HG03442 (cell line): ENCODE measurements at regions not wholly inside any gene's neighbourhood (a gene's known extent, or its start where the extent isn't known, plus 50 kb on each side); places are given as distances from the start of the nearest gene placed in this dataset.

Experiments used
- ATAC-seq: cut with Tn5 transposase; IDR thresholded peaks from one replicate; pipeline ENCODE4 v1.9.1; 2021; ENCODE audit warnings: mild to moderate bottlenecking, moderate library complexity; ENCODE audit not compliant: unreplicated experiment

DNA sequence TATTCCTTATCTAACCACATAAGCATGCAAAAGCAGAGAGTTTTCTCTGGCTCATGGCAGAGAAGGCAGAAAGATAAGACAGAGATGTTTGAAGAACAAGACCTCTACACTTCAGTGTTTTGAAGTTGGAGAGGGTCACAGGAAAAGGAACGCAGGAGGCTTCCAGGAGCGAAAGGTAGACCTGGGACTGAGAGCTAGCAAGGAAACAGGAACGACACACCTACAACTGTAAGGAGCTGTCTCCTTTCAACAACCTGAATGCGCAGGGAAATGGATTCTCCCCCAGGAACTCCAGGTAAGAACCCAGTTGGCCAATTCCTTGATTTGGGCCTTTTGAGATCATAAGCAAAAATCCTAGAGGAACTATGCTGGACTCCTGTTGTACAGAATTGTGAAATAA lies 746.6 kb upstream of the DDX18 start:
- ATAC-seq = no peak

DNA sequence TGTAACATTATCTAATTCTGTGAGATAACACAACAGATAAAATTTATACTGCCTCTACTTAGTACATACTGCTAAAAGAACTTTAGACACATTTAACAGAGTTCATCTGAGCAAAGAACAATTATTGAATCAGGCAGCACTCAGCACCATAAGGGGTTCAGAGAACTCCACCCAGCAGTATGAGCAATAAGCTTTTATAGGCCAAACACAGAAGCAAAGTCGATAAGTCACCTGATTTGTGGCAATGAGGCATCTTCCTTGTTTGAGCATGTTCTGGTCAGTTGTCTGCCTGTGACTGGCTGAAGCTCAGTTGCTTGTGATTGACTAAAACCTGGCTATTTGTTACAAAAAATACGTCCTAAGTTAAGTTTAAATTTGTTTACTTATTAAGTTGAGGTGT lies 746.1 kb upstream of the DDX18 start:
- ATAC-seq = no peak

DNA sequence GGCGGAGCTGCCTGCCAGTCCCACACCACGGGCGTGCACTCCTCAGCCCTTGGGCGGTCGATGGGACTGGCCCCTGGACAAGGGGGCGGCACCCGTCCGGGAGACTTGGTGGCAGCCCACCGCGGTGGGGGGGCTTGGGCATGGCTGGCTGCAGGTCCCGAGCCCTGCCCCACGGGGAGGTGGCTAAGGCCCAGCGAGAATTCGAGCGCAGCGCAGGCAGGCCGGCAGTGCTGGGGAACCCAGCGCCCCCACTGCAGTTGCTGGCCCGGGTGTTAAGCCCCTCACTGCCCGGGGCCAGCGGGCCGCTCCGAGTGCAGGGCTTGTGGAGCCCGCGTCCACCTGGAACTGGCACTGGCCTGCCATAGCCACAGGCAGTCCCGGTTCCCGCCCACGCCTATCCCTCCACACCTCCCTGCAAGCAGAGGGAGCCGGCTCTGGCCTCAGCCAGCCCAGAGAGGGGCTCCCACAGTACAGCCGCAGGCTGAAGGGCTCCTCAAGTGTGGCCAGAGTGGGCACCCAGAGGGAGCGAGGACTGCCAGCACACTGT lies 742.9 kb upstream of the DDX18 start:
- no peak for ATAC-seq

DNA sequence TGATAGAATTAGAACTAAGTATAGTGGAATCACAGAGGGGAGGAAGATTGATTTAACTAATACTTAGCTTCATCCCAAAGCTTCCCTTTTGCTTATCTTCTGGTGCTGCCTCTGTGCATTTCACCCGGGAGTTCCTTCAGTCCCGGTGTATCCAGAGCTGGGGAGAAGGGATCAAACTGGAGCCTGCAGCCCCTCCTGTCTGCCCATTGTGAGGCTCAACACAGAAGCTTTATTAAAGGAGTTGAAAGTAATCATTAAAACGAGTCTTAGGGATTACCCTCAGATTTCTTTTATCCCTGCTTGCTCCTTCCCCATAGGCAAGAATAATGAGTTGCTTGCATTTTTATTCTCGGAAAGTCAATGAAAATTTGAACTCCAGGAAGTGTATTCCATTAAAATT lies 739.7 kb upstream of the DDX18 start:
- no peak for ATAC-seq

DNA sequence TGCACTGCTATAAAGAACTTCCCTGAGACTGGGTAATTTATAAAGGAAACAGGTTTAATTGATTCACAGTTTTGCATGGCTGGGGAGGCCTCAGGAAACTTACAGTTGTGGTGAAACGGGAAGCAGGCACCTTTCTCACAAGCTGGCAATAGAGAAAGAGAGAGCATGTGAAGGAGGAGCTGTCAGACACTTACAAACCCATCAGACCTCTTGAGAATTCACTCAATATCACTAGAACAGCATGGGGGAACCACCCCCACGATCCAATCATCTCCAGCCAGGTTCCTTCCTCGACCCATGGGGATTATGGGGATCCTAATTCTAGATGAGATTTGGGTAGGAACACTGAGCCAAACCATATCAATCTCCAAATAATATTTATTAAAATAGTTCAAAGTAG lies 729.2 kb upstream of the DDX18 start:
- ATAC-seq = no peak

DNA sequence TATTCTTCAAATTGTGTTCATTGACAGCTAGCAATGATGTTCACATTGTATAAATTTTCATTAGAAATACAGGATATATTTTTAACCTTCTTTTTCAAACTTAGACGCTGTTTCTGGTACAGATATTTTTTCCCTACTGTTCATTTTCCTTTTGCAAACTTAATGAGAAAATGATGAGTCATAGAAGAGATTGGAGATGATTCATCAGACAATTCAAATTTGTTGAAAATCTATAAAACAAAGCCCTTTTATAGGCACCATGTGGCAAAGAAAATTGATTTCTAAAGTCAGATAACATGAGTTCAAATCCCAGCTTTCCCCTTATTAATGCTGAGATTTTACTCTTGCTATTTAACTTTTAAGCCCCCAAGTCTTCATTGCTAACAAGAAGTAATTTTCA lies 728.8 kb upstream of the DDX18 start:
- no peak for ATAC-seq

DNA sequence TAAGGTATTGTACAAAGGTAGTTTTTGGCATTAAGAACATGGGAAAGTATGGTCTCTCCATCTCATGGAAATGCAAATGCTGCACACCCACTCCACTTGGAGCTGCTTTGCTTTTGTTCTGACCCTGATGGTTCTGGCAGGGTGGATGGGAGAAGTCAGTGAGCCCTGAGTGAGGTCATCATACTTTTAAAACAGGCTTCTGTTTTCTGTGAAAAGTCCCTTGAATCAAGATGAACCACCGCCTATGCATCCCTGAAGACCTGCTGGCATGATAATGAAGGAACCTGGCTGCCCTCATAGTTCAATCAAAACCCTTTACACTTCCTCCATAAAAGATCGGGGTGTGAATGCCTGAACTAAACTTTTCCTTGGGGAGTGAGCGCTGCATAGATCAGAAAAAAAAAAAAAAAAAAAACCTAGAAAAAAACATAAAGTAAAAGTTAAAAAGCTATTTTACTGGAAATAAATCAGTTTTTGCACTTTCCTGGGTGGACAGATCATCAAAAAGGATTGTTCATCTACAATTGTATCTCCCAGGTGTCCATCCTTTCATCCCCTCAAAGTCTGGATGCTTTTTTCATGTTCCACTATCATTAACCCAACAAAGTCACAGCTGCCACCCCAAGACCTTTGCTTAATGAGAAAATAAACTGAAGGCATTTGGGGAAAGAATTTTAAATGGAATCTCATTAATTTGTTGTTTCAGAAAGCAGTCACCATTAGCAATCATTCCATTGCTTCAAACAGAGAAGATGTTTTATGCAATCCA lies 728.1 kb upstream of the DDX18 start:
- no peak for ATAC-seq

DNA sequence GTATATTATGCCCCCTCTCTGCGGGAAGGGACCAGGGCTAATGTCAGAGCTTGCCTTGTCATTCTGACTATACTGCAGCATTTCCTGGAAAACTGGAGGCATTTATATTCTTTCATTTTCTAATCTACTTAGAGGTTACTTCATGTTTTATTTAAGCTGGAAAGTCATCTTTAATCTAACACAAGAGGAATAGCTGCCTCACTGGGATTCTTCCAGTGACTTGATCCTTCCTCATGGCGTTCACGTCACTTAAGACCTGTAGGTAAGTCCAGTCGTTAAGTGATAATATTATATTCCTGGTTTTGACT lies 727.6 kb upstream of the DDX18 start:
- no peak for ATAC-seq

DNA sequence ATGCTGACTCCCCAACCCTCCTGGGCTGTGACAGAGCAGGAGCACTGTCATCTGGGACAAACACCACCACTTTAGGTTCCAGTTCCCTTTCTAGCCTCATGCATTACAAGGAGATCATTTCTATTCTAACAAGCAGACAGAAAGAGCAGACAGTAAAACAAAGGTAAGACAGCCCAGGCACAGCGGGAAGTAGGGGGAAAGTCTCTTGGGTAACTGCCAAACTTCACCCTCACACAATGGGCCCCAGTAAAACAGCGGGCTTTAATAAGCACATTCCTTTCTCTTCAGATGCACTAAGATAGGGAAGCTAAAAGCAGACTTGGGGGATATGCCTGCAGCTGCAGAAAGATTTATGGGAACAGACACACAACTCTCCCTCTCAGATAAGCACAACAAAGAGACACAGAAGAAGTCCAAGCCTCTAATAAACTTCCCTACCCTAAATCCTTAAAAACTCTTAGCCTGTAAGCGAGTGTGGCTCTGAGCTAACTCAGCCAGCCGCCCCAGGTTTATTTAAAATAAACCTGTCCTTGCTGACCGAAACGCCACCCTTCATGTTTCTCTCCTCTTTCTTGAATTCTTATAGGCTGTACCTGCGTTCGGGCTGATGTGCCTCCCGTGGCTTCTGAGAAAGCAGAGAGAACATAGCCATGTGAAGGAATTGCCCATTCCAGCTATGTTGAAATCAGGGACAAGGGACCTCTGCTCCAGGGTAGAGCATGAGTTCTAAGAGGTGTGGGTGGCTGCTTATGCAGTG lies 726.8 kb upstream of the DDX18 start:
- no peak for ATAC-seq

DNA sequence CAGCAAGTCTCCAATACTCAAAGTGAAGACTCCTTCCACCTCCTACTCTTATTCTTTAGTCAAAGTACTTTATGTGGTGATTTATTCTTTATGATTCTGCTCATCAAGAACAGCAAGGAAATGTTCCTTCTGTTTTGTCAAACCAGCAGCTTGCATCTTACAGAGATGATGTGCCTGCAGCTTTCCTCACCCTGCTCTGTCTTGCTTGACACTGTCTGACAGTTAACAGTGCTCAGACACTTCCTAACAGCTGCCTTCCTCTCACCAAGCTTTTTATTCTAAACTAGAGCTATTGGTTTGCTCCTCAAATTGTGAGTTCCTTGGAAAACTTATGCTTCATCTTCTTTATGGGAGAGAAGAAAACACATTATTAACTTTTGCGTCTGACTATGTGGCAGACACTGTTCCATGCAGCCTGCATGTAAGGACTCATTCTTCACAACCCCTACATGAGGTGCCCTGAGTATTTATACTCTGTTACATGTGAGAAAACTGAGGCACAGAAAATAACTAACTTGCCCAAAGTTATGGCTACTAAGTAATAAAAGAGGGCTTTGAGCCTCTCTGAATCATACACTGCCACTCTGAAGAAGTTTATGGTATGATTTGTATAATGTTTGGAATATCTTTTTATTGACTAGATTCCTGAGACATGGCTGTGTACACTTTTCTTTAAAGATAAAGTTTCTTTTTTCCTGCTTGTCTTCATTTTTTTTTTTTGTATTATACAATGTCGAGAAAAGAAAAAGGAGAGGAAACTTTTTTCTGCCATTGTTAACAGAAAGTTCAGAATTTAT lies 723.3 kb upstream of the DDX18 start:
- ATAC-seq = no peak

DNA sequence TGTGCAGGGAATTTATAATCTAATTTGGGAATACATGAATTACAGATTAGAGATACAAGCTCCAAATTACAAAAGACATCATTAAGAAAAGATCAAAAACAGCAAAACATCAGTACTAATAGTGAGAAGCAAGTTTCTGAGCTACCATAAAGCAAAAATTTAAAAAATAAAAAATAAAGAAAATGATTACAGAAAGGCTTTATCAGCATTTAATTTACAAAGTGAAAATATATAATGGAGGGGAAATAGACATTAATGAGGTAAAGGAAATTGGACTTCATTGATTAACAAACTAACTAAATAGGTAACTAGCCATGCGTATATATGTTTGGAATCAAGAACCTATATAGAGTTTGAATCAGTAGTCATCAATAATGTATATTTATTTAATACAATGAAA lies 712.9 kb upstream of the DDX18 start:
- ATAC-seq = no peak

DNA sequence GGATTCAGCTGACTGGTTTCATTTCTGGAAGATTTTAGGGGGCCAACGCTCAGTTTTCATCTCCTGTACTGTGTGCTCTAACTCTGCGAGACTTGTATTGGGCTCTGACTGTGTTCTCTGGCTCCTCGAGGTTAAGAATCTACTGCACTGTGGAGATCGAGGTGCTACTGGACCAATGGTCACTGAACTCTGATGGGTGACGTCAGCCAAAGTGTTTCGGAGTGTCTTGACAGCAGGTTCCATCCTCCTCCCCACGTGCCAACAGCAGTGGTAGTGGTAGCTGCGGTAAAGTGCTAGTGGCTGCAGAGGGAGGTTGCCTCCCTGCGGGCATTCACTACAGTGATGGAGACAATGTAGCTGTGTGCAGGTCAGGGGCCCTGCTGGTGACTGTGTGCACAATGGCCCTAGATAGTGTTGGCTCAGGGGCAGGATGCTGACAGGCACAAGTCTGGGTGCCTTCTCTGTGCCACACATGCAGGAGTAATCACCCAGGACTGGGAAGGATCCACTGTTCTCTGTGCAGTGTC lies 705.7 kb upstream of the DDX18 start:
- no peak for ATAC-seq

DNA sequence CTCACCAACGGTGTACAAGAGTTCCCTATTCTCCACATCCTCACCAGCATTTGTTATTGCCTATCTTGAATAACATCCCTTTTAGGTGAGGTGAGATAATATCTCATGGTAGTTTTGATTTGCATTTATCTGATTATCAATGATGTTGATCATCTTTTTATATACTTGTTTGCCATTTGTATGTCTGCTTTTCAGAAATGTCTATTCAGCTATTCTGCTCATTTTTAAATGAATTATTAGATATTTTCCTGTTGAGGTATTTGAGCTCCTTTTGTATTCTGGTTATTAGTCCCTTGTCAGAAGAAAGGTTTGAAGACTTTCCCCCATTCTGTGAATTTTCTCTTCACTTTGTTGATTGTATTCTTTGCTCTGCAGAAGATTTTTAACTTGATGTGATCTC lies 695.5 kb upstream of the DDX18 start:
- ATAC-seq = no peak

DNA sequence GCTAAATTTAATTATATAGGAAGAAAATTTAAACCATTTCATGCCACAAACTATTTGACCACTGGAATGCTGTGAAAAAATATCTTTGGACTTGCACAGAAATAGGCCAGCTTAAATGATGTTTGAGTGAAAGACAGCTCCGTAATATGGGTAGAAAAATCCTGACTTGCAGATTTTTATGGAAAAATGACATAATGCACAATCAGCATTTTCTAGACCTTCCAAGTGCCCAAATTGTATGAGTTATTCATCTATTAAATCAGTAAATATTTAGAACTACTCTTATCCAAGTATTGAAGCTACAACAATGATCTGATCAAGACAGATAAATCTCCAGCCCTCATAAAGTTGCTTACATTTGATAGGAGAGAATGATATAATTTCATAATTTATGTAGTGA lies 691.1 kb upstream of the DDX18 start:
- no peak for ATAC-seq

DNA sequence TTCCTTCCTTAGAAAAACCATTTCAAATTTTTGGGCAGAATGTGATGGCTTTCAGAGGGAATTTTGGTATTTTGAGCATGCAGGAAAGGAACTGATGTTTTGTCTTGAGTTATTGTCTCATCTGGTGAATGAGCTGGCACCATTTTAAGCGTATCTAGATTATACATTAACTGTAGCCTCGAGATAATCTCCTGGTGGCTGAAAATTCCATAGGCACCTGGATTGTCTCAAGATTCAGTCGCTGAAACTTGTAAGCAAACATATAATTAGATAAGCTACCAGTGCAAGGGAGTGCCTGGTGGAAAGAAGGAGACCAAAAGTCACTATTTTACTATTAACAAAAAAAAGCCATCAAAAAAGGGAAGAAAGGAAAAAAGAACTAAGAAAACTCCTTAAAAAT lies 687.8 kb upstream of the DDX18 start:
- no peak for ATAC-seq

DNA sequence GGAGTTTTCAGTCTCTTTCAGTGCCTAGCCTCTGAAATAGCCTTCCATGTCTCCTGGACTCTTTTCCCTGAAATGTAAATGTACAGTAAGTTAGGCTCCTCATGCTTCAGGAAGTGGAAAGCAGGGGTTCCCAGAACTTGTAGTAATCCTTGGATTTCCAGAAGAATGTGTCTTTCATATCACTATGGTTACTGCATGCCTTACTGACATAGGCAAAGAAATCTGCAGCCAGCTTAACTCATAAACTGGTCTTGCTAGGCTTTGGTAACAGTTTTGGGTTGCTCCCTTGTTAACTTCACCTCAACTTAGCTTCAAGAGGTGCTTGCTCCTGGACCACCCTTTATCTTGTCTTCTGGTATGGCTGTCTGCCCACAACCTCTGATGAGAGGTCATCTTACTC lies 686.8 kb upstream of the DDX18 start:
- ATAC-seq = no peak

DNA sequence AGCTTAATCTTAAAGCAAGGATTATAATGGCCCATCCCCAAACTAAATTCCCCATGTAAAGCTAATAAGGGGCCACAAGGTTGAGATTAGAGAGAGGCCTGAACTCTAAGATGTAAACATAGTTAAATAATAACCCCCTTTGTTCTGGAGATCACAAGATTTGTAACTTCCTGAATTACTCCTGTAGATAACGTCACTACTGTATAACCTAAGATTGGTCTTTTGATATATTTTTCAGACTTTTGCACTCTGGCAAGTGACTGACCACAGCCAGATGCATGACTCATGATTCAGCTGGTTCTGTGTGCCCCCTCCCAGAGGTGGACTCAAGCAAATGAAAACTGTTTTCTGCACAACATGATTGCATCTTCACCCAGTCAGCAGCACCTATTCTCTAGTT lies 686.0 kb upstream of the DDX18 start:
- ATAC-seq = no peak

DNA sequence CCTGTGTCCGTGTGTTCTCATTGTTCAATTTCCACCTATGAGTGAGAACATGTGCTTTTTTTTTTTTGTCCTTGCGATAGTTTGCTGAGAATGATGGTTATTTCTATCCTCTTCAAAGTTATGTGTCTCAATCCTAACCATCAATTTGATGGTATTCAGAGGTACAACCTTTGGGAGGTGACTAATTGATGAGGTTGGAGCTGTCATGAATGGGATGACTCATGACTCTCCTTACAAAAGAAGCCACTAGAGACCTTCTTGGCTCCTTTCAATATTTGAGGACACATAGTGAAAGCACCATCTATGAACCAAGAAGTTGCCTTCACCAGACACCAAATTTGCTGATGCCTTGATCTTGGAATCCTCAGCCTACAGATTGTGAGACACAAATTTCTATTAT lies 677.1 kb upstream of the DDX18 start:
- no peak for ATAC-seq

DNA sequence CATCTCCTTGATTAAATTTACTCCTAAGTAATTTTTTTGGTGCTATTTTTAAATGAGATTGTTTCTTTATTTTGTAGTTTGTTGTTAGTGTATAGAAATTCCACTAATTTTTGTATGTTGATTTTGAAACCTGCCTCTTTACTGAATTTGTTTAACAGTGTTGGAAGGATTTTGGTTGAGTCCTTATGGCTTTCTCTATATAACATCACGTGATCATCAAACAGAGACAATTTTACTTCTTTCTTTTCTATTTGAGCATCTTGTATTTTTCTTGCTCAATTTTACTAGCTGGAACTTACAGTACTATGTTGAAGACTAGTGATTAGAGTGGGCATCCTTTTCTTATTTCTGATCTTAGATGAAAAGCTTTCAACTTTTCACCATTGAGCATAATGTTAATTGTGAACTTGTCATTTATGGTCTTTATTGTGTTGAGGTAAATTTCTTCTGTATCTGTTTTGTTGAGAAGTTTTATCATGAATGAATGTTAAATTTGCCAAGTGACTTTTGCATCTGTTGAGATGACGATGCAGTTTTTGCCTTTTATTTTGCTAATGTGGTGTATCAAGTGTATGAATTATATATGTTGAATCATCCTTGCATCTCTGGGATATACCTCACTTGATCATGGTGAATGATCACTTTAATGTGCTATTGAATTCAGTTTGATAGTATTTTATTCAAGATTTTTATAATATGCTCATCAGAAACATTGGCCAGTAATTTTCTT lies 645.3 kb upstream of the DDX18 start:
- no peak for ATAC-seq

DNA sequence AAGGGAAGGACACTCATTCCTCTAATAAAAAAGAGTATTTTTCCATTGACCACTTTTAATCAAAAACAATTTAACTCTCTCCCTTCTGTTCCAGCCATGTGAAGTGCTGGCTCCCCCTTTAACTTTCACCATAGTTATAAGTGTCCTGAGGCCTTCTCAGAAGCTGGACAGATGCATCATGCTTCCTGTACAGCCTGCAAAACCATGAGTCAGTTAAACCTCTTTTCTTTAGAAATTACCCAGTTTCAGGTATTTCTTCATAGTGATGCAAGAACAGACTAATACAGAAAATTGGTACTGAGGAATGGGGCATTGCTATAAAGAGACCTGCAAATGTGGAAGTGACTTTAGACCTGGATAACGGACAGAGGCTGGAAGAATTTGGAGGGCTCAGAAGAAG lies 643.6 kb upstream of the DDX18 start:
- ATAC-seq = no peak

DNA sequence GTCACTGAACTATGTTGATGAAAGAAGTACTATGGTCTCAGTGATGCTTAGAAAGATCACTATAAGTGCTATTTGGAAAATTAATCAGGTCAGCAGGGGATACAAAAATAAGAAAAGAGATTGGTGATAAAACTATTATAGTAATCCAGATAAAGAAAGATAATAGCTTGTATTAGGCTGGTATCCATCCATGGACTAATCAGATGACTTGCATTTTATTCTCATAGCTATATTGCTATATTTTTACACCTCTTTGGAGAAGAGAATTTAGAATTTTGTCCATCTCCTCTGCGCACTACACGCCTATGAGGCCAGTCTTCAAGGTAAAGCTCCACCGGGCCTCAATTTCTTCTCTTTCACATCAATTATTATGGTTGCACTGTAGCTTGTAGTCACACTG lies 635.1 kb upstream of the DDX18 start:
- ATAC-seq = no peak
